ENCODE measurements at regions not wholly inside any gene's neighbourhood (a gene's known extent, or its start where the extent isn't known, plus 50 kb on each side); places are given as distances from the start of the nearest gene placed in this dataset.

DNA sequence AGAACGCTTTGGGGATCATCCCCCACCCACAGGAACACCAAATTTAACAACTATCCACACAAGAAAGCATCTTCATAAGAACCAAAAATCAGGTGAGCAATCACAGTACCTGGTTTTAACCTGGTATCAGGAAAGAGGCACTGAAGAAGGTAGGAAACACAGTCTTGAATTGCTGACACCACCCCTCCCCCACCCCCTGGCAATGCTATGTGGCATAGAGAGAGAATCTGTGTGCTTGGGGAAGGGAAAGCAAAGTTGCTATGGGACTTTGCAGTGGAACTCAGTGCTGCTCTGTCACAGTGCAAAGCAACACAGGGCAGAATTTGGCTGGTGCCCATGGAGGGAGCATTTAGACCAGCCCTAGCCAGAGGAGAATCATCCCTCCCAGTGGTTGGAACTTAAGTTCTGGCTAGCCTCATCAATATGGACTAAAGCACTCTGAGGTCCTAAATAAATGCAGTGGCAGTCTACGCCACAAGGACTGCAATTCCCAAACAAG, 565.5 kb downstream of the EPM2A start:
- Mint-ChIP-seq H3K4me1 (ENCODE audit: unreplicated experiment) (no peaks in the 10 kb centered on the region), H3K36me3 (ENCODE audit: low read depth, unreplicated experiment) (no peaks in the 10 kb centered on the region), H3K27me3 (ENCODE audit: unreplicated experiment) (no peaks in the 10 kb centered on the region), H3K27ac (ENCODE audit: unreplicated experiment) (no peak overlapping the region), H3K4me3 (ENCODE audit: unreplicated experiment) (no peak overlapping the region), H3K9me3 (ENCODE audit: unreplicated experiment) (no peaks in the 10 kb centered on the region)
- no peak for DNase-seq (ENCODE audit: low spot score)
- no peak for TF ChIP-seq CTCF (IDR thresholded peaks at IDR 0.05; ENCODE audit: unreplicated experiment)

DNA sequence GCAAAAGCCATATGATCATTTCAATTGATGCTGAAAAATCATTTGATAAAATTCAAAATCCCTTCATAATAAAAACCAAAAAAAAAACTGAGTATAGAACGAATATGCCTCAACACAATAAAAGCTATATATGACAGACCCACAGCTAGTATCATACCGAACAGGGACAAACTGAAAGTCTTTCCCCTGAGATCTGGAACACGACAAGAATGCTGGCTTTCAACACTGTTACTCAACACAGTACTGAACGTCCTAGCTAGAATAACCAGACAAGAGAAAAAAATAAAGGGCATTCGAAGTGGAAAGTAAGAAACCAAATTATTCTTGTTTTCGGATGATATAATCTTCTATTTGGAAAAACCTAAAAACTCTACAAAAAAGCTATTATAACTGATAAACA, 559.9 kb downstream of the EPM2A start:
- Mint-ChIP-seq H3K9me3 (ENCODE audit: unreplicated experiment) (no peaks in the 10 kb centered on the region), H3K27ac (ENCODE audit: unreplicated experiment) (no peak overlapping the region), H3K4me1 (ENCODE audit: unreplicated experiment) (no peaks in the 10 kb centered on the region), H3K36me3 (ENCODE audit: low read depth, unreplicated experiment) (no peaks in the 10 kb centered on the region), H3K4me3 (ENCODE audit: unreplicated experiment) (no peak overlapping the region), H3K27me3 (ENCODE audit: unreplicated experiment) (no peaks in the 10 kb centered on the region)
- DNase-seq (ENCODE audit: low spot score), result no peak
- no peak for TF ChIP-seq CTCF (IDR thresholded peaks at IDR 0.05; ENCODE audit: unreplicated experiment)

- H3K4me1 Mint-ChIP-seq (ENCODE audit: unreplicated experiment), result no peaks in the 10 kb centered on the region
- H3K9me3 Mint-ChIP-seq (ENCODE audit: unreplicated experiment), result no peaks in the 10 kb centered on the region
- H3K27me3 Mint-ChIP-seq (ENCODE audit: unreplicated experiment), result peaks cover 1% of the 10 kb centered on the region
- no peak for TF ChIP-seq CTCF (IDR thresholded peaks at IDR 0.05; ENCODE audit: unreplicated experiment)
- no peak overlapping the region for H3K27ac Mint-ChIP-seq (ENCODE audit: unreplicated experiment)
- H3K4me3 Mint-ChIP-seq (ENCODE audit: unreplicated experiment), result no peak overlapping the region
- no peaks in the 10 kb centered on the region for H3K36me3 Mint-ChIP-seq (ENCODE audit: low read depth, unreplicated experiment)
- DNase-seq (ENCODE audit: low spot score), result no peak
Observed at GRCh38 chr6:145178391-145178790, 556.9 kb downstream of the EPM2A start.

GRCh38 chr6:145187491-145188206, 547.7 kb downstream of the EPM2A start:
- Mint-ChIP-seq H3K27ac (ENCODE audit: unreplicated experiment) (no peak overlapping the region), H3K4me3 (ENCODE audit: unreplicated experiment) (no peak overlapping the region), H3K9me3 (ENCODE audit: unreplicated experiment) (no peaks in the 10 kb centered on the region), H3K4me1 (ENCODE audit: unreplicated experiment) (no peaks in the 10 kb centered on the region), H3K27me3 (ENCODE audit: unreplicated experiment) (no peaks in the 10 kb centered on the region), H3K36me3 (ENCODE audit: low read depth, unreplicated experiment) (no peaks in the 10 kb centered on the region)
- no peak for TF ChIP-seq CTCF (IDR thresholded peaks at IDR 0.05; ENCODE audit: unreplicated experiment)
- no peak for DNase-seq (ENCODE audit: low spot score)

DNA sequence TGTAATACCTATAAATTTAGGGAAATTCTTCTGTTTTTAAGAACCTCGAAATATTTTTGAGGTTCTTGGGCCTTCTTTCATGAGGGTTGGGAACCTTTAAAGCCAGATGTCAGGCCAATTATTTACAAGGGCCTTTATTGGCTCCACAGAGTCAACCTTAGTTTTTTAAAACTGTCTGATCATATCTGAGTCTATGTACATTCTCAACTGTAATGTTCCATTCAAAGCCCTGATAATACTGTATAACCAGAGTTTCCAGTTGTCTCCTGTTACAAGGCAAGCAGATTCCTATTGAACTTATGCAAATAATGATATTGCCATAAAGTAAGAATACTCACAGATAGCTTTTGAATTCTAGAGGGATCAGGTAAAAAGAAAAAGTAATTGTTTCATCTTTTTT, 545.5 kb downstream of the EPM2A start:
- Mint-ChIP-seq H3K4me3 (ENCODE audit: unreplicated experiment) (no peak overlapping the region), H3K4me1 (ENCODE audit: unreplicated experiment) (no peaks in the 10 kb centered on the region), H3K9me3 (ENCODE audit: unreplicated experiment) (no peaks in the 10 kb centered on the region), H3K36me3 (ENCODE audit: low read depth, unreplicated experiment) (no peaks in the 10 kb centered on the region), H3K27me3 (ENCODE audit: unreplicated experiment) (no peaks in the 10 kb centered on the region), H3K27ac (ENCODE audit: unreplicated experiment) (no peak overlapping the region)
- no peak for DNase-seq (ENCODE audit: low spot score)
- TF ChIP-seq CTCF (IDR thresholded peaks at IDR 0.05; ENCODE audit: unreplicated experiment), result no peak

All from endothelial cell (in vitro differentiated cells).